HG03175 (cell line): ENCODE measurements at regions not wholly inside any gene's neighbourhood (a gene's known extent, or its start where the extent isn't known, plus 50 kb on each side); places are given as distances from the start of the nearest gene placed in this dataset.

Source experiments
- ATAC-seq: cut with Tn5 transposase; IDR thresholded peaks from one replicate; pipeline ENCODE4 v1.9.1; 2021; ENCODE audit warnings: mild to moderate bottlenecking, moderate library complexity; ENCODE audit not compliant: unreplicated experiment

DNA sequence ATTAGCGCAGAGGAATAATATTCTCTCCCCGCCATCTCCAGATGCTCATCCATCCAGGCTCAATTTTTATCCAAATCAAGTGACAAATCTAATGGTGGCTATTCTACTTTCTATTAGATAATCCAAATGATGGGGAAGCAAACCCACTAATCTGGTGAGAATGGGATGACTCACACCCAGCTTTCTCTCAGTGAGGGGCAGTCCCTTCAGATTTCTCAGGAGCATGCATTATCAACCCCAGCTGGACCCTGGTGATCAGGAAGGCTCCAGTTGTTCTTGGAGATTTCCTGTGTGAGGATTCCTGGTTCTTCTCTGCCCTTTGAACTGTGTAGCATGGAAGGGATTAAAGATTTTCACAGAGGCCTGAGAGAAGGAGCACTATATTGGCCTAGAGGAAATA lies 358.0 kb downstream of the WDR72 start:
- ATAC-seq: no peak

DNA sequence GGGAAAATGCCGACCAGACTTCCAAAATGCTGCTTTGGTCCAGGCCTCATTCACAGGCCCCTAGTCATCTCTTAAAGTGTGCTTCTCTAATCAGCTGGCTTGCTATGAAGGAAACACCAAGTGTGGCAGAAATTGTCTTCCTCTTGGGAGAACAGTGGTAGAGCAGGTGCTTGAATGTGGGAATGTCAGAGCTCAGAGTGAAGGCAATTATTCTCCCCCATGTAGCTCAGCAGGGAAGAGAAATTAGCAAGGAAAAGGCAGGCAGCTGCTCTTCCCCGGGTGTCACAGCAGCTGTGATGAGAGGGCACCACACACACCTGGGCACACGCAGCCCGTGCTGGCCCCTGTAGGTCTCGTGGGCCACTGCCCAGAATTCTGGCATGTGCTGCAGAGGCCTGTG lies 358.5 kb downstream of the WDR72 start:
- no peak for ATAC-seq

DNA sequence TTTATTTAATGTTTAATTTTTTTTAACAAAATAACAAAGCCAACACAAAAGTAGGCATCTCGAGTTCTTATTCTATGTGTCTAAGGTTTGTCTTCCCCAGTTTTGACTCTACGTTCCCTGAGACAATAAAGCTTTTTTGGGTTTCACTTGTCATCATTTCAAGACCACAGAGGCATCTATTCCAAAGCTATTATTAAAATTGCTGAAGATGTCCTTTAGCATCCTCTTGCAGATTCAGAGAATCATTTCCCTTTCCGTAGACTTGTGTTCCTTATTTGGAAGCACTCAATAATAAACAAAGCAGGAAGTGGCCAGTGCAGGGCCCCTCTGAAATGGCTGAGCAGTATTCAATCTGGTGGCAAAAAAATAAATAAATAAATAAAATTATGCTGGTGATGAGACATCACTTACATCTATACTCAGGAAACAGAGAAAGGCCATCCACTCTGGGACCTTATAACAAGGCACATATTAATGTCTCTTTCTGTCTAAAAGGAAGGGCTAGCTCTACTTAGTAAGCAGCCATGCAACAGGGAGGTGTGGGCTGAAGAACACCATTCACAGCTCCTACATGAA lies 362.3 kb downstream of the WDR72 start:
- ATAC-seq: no peak

DNA sequence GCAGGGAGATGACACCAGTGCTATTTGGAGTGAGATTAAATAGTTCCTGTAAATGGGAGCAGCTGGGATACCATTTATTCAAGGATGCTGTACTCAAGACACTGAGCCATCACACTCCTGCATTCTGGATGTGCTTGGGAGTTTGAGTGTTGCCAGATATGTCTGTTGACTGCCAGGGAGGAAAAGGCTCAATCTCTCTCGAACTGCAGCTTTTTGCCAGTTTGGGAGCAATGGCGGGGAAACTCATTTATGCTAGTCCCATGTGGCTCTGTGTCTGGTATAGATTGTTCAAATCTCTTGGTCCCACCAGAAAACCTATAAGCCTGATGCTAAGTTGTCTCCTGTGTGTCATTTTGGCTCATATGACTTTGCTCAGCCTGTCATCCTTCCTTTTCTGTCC lies 363.6 kb downstream of the WDR72 start:
- no peak for ATAC-seq

DNA sequence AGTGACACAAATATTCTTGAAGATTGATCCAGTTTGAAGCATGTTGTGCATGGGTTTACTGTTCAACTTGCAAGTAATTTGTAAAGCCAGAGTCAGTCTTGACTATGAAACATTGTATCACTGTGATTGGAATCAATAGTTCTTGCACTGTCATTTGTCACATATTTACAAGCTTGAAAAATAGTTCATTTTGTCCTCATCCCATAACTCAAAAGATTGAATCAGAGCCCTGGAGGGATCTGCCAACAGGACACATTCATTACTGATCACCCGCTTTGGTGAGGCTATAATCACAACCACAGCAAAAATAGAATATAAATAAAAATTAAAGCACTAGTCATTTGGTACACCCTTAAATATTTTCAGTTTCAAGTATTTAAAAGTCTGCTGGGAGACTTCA lies 368.9 kb downstream of the WDR72 start:
- ATAC-seq: no peak

DNA sequence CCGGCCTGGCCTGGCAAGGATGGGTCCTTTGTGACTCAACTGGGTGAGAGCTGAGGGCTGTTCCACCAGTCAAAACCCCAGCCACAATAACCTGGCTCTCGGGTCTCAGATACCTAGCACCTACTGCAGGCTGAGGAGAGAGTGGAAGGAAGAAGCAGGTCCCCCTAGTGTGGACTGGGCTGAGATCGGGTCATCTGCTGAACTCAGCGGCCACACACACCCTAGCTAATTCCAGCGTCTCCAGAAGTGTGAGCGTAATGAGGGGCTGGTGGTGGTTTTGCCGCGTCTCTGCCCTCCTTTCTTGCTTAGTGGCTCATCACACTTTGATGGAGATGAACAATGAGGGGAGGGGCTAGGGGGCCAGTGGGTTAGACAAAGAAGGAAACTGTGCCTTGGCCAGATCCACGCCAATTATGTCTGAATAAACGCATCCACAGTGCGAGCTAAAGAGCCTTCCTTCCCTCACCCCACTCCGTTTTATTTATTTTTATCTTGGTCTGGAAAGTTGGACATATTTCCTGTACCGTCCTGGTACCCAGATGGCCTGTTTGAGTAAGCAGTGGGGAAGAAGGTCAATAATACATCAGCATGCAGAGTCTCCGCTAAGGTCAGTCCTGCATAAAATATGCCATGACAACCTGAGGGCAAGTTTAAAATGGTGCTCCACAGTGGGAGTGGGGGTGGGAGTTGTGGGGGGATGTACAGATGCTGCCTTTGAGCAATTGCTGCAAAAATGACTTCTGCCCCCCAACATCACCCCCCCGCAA lies 370.0 kb downstream of the WDR72 start:
- no peak for ATAC-seq

DNA sequence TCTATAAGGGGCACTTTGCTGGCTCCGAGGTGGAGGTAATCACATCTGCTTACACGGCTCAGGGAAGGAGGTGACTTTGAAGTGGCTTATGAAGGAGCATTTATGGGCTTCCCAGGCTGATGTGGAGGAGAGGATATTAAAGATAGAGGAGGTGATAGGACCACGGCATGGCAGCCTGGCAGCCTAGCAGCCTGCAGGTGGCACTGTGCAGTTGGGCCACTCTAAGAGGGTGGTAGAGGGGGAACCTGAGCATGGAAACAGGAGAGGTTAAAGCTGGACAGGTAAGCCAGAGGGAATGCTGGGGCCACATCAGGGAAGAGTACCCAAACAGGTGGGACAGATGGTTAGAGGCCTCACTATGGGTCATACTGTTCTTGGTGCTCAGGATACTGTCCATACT lies 375.0 kb downstream of the WDR72 start:
- ATAC-seq: no peak

DNA sequence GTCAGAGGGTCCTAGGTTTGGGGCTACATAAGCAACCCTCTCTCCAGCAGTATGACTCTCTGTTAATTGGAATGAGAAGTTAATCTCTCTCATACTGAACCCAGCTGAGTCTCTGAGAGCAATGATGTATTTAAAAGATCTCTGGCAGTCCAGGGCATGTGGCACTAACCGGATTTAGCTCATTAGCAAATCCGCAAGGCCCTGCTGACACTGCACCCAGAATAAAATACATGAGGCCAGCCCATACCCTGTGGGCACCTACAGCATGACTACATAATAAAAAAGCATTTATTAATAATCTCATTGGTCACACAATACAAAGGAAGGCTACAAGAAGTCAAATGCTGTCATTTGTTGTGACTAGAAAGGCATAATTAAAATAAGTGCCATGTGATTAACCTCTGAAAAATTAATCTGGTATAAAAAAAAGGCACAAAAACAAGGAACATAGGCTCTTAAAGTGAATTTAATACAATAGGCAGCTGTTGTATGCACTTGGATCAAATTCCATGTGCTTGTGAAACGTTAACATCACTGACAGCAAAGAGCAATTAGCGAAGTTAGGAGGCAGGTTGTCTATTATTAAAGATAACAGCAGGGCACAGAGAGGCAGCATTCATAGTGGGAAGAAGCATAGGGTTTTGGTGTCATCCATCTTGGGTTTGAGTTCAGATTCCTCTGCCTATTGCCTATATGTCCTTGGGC lies 381.2 kb downstream of the WDR72 start:
- ATAC-seq: no peak

DNA sequence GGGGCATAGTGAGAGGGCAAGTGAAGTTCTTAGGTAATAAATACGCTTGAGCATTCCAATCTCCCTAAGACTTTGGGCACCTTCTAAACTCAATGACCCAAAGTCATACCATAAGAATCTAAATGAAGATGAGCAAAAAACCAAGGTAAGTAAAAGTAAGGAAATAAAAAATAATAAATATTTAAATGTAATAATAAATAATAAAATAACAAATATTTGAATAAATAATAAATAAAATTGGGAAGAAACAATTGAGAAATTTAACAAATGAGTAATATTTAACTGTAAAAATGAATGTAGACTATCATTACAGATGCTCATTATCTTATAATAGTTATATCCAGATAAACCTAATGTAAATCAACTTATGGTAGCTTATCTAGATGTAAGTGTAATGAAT lies 391.7 kb downstream of the WDR72 start:
- no peak for ATAC-seq

DNA sequence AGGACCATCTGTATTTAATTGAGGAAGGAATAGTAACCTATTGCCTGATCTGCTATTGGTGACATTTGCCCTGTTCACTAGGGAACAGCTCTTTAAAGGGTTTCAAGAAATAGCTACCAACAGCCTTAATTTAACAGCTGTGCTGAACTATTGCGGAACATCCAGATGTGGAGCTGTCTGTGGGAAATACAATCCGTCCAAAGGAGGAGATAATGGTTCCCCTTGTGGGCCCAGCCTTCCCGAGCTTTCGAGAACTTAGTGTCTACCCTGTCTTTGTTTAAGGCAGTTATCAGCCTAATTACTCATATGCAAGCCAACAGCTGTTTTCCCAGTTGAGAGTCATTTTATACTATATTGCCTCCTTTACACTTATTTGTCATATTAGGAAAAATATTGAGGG lies 398.6 kb downstream of the WDR72 start:
- no peak for ATAC-seq

DNA sequence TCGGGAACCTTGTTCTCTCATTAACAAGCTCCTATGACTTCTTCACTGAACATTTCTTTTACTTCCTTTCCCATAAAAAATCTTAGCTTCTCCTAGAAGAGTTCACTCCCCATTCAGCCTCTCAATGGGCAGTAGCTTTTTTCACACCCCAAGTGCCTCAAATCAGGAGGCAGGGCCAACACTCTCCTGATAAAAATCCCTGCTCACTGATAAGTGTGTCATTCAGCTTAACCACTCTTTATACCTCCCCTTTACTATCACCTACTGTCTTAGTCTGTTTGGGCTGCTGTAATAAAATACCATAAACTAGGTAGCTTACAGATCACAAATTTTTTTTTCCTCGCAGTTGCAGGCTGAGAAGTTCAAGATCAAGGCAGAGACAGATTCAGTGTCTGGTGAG lies 400.4 kb downstream of the WDR72 start:
- no peak for ATAC-seq

DNA sequence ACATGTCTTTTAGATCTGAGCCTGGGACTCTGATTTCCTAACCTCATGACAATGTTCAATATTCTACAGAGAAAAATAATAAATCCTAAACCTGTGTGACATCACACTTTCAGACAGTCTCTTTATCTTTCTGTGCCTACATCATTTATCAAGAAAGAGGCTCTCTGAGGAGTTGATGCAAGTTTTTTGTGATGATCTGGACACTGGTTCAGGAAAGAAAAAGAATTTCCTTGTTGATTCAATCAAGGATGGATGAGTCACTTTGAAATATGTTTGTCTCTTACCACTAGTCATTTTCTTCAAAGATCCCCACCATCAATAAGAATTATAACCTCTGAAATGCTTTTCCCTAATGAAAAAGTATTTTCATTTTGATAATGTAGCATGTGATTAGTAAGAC lies 404.6 kb downstream of the WDR72 start:
- ATAC-seq: no peak

DNA sequence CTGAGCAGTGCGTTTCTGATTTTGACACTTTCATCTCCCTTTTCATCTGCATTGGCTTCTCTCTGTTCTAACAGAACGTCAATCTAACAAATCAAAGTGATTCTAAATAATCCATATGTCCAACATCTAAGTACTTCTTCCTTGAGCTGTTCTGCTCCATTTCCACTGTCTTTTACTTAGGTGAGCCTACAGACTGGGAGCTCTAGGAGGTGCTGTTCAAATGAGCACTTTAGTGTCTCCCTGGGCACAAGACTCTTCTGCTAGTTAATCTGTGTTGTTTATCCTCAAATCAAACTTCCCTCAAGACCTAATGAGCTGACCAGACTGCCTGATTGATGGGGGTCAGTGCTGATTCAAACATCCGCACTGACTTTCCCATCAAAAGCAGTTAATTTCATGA lies 408.1 kb downstream of the WDR72 start:
- ATAC-seq: no peak

DNA sequence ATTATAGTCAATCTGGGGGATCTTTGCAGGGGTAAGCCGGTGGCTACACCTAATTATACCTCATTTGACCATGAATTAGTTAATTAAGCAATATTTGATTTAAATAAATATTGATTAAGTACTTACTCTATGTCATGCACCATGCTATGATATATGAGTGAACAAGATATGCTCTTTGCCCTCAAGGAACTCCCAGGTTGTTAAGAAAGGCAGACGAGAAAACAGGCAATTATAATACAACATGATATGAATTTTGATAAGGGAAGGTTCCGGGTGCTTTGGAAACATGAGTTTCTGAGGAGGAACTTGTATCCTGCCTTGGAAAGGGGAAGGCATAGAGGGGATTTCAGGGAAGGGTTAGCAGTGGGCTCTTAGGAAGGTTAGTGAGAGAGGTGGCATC lies 412.9 kb downstream of the WDR72 start:
- ATAC-seq: no peak

DNA sequence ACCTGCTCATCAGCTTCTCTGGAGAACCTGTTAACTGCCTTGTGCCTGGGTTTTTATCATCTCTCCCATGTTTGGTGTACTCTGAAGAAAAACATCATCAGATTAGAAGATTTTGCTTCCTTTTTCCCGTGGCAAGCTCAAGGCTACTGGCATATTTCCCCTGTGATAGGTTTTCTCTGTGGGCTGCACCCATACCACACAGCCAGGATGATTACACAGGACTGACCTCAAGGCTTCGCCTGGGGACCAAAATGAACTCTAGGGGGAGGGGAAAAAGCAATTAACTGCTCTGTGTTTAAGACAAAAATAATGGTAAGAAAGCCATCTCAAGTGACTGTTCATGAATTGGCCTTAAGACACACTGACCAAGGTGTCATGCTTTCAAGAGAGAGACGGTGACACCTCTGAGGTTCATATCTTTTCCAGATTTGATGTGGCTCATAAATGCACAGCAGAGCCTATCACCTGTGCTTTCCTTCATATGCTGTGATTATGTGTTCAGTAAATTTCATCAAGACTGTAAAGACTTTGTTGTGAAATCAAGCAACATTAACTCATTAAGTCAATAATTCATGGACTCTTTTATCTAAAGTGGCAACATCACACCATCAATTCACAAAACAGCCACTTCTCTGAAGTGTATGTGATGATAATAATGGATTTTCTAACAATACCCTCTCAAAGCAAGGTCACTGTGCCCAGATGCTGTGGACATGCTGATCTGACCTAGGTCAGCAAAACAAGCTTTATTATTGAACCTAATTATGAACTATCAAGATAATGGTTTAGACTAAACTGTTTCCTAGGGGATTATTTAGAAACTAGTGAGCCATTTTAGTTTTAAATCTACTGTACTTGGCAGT lies 427.9 kb downstream of the WDR72 start:
- no peak for ATAC-seq

DNA sequence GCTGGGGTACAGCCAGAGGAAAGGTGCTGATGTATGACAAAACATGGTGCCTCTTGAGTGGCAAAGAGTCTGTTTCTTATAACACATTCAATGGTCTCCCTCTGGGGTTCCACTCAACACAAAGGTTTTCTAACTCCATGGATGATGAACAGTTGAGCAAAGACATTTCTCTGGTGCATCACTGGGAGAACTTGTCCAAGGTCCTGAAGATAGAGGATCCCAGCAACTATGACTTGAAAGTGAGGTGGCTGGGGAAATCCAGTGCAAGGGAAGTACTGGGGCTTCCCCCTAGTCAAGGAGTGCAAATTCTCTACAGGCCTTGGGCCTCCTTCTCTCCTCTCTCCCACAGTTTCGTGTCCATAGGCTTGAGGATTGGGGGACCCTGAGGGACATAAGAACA lies 431.1 kb downstream of the WDR72 start:
- ATAC-seq: no peak

DNA sequence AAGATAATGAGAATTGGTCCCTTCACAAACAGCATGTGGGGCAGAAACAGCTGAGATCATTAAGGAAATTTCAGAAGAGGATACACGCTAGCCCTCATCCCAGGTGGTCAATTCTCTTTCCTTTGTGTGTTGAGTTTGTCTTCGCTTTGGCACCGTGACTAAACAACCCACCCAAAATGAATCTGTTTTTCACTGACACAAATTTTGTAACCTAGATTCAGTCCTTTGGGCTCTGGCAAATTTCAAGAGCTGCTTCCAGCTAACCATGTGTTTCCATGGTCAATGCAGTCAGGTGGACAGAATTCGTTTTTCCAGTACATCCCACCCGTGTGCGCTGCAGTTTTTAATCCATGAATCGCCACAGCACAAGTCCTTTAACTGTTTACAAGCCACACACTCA lies 435.4 kb downstream of the WDR72 start:
- no peak for ATAC-seq

DNA sequence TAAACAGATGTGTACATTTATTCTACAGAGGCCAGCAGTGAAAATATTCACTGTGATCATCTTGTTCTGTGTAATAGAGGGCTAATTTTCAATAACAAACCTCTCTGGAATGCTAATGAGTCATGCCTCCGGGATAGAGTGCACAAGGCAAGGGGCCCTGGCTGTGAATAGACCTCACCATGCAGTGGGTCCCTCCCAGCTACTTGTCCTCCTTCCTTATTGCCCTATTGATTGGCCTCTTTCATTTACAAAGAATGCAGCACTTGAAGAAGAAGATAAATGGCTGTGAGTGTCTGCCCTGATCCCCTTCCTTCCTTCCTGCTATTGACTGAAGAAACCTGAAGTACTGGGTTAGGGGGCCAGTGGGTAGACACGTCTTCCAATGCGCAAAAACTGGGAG lies 436.3 kb downstream of the WDR72 start:
- no peak for ATAC-seq

DNA sequence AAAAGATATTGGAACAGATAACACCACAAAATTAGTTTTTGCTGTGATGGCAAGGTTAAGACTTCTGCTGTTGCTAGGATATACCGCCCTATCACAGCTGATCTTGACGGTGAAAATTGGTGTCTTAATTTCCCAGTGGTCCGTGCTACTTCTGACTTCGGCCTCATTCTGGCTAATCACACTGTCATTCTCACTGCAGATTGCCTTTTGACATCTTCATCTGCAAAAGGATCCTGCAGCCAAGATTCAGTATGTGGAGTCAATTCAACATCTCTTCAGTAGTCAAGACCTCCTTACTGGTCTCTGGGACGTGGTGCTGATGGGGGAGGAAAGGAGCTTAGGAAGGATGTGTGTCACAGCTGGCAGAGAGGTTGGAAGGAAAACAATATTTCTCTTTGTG lies 438.6 kb downstream of the WDR72 start:
- ATAC-seq: no peak

DNA sequence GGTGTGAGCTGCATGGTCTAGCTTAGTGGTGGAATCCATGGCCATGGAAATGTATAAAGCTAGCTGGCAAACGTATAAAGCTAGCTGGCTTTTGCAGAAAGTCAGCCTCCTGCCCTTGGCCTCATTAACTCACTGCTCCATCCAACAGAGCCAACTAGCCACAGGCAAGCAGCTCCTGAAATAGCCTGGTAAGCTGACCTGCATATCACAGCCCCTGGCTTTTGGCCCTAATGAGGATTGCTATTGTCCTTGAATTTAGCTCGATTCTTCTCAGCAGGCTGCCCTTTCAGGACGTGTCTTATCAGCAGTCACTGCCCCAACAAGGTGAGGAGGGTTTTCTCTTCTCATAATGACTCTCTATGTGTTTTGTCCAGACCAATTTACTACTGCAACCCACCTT lies 446.8 kb downstream of the WDR72 start:
- no peak for ATAC-seq

DNA sequence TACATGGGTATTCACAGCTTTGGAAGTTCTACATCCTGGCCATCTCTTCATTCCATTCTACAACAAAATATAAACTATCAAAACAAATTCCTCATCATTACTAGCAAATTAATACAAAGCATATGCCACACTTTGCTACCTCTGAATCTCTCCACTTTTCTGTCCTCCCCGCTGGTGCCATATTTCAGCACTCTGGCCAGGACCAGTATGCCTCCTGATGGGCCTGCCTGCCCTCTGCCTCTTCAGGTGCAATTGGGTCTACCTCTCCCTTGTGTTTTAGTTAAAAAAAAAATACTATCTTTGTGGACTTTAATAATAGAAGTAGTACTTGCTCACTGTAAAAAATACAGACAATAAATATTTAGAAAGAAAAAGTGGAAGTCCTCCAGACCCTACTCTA lies 448.8 kb downstream of the WDR72 start:
- no peak for ATAC-seq
